Hepatocyte (in vitro differentiated cells): ENCODE measurements at regions not wholly inside any gene's neighbourhood (a gene's known extent, or its start where the extent isn't known, plus 50 kb on each side); places are given as distances from the start of the nearest gene placed in this dataset.

ENCODE experiments used
- CTCF ChIP-seq: fragments of 200-600 bp; sonication (generic); IDR thresholded peaks from 2 replicates; pipeline ENCODE4 v1.5.1; 2016; ENCODE audit warnings: antibody characterized with exemption, mild to moderate bottlenecking; ENCODE audit not compliant: poor library complexity
- EZH2 ChIP-seq: fragments of 200-600 bp; sonication (generic); IDR thresholded peaks from 2 replicates; pipeline ENCODE4 v1.6.1; 2016; ENCODE audit warnings: antibody characterized with exemption, mild to moderate bottlenecking, borderline replicate concordance
- EZH2phosphoT487 ChIP-seq: fragments of 200-600 bp; sonication (generic); IDR thresholded peaks from one replicate; pipeline ENCODE4 v1.6.1; 2018; ENCODE audit warnings: antibody characterized with exemption, mild to moderate bottlenecking, low read depth, moderate library complexity; ENCODE audit not compliant: unreplicated experiment, severe bottlenecking

- TF ChIP-seq CTCF (no peak), EZH2 (no peak), EZH2phosphoT487 (no peak)
Observed at GRCh38 chr6:125511809-125512396, 210.1 kb upstream of the HDDC2 start.
